HepG2 (cell line): ENCODE measurements at regions not wholly inside any gene's neighbourhood (a gene's known extent, or its start where the extent isn't known, plus 50 kb on each side); places are given as distances from the start of the nearest gene placed in this dataset.

Experiments used
- CHD2 ChIP-seq: IDR thresholded peaks from 2 replicates; pipeline ENCODE4 v1.6.1; 2011; ENCODE audit warnings: low read depth, low read length, improper control_type of control experiment
- HMG20A ChIP-seq: IDR thresholded peaks from 2 replicates; pipeline ENCODE4 v1.6.1; 2016; ENCODE audit warnings: borderline replicate concordance
- MATR3 ChIP-seq: sonication (generic); formaldehyde crosslinking; IDR thresholded peaks from 2 replicates; pipeline ENCODE4 v1.4.0; 2020; ENCODE audit warnings: missing genetic modification reagents
- TF ChIP-seq, protein P1 (sequence below): sonication (generic); formaldehyde crosslinking; IDR thresholded peaks from 2 replicates; pipeline ENCODE4 v1.5.0; 2020; ENCODE audit warnings: mild to moderate bottlenecking, missing genetic modification reagents, moderate library complexity

- TF ChIP-seq HMG20A (CRISPR knock-in tag) (no peak), MATR3 (CRISPR knock-in tag) (no peak), CHD2 (no peak)
- TF ChIP-seq, protein P1, sequence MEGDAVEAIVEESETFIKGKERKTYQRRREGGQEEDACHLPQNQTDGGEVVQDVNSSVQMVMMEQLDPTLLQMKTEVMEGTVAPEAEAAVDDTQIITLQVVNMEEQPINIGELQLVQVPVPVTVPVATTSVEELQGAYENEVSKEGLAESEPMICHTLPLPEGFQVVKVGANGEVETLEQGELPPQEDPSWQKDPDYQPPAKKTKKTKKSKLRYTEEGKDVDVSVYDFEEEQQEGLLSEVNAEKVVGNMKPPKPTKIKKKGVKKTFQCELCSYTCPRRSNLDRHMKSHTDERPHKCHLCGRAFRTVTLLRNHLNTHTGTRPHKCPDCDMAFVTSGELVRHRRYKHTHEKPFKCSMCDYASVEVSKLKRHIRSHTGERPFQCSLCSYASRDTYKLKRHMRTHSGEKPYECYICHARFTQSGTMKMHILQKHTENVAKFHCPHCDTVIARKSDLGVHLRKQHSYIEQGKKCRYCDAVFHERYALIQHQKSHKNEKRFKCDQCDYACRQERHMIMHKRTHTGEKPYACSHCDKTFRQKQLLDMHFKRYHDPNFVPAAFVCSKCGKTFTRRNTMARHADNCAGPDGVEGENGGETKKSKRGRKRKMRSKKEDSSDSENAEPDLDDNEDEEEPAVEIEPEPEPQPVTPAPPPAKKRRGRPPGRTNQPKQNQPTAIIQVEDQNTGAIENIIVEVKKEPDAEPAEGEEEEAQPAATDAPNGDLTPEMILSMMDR (CRISPR knock-in tag) = no peak
These were observed 75.1 kb downstream of the OAT start for GRCh38 chr10:124343351-124344265.
